SK-N-SH treated with all-trans-retinoic acid at 6 μM for 48 hours (cell line): ENCODE measurements at regions not wholly inside any gene's neighbourhood (a gene's known extent, or its start where the extent isn't known, plus 50 kb on each side); places are given as distances from the start of the nearest gene placed in this dataset.
"Not testable (repeated sequence)": the region's sequence is repeated elsewhere in the genome, so short reads cannot be mapped to it uniquely, and the experiment has no call there.

ENCODE experiments used
- ATAC-seq: fragments of 200-7000 bp; cut with Tn5 transposase; 3 replicates; pipeline ENCODE4 v1.9.1; 2020; ENCODE audit warnings: mild to moderate bottlenecking, moderate library complexity
- ARNTL ChIP-seq: fragments of 450-650 bp; formaldehyde crosslinking; IDR thresholded peaks from 2 replicates; pipeline ENCODE4 v1.5.0; 2020; ENCODE audit warnings: low read depth, mild to moderate bottlenecking, moderate library complexity, borderline replicate concordance
- BACH2 ChIP-seq: fragments of 250-450 bp; sonication (Bioruptor Pico); IDR thresholded peaks from 2 replicates; pipeline ENCODE4 v1.9.0; 2021; ENCODE audit warnings: mild to moderate bottlenecking, borderline replicate concordance
- CSDC2 ChIP-seq: fragments of 250-450 bp; sonication (Bioruptor Pico); IDR thresholded peaks from 2 replicates; pipeline ENCODE4 v1.5.0; 2020; ENCODE audit warnings: mild to moderate bottlenecking, moderate library complexity
- CSRNP3 ChIP-seq: fragments of 250-450 bp; sonication (Bioruptor Pico); IDR thresholded peaks from 2 replicates; pipeline ENCODE4 v1.5.1; 2021; ENCODE audit warnings: mild to moderate bottlenecking, moderate library complexity
- ESRRG ChIP-seq: fragments of 250-450 bp; sonication (Bioruptor Pico); IDR thresholded peaks from 2 replicates; pipeline ENCODE4 v1.6.1; 2021; ENCODE audit warnings: mild to moderate bottlenecking
- ISL1 ChIP-seq: fragments of 250-450 bp; sonication (Bioruptor Pico); IDR thresholded peaks from 2 replicates; pipeline ENCODE4 v2.1.2; 2022; ENCODE audit warnings: mild to moderate bottlenecking, moderate library complexity
- PATZ1 ChIP-seq: fragments of 250-450 bp; sonication (Bioruptor Pico); IDR thresholded peaks from 2 replicates; pipeline ENCODE4 v1.8.0; 2020; ENCODE audit warnings: mild to moderate bottlenecking, moderate library complexity, borderline replicate concordance
- POU6F1 ChIP-seq: fragments of 250-450 bp; sonication (Bioruptor Pico); IDR thresholded peaks from 2 replicates; pipeline ENCODE4 v1.8.0; 2021; ENCODE audit warnings: low read depth, mild to moderate bottlenecking, moderate library complexity, borderline replicate concordance
- PPARA ChIP-seq: fragments of 250-450 bp; sonication (Bioruptor Pico); IDR thresholded peaks from 2 replicates; pipeline ENCODE4 v1.5.0; 2020; ENCODE audit warnings: mild to moderate bottlenecking, borderline replicate concordance
- RARB ChIP-seq: fragments of 250-450 bp; sonication (Bioruptor Pico); IDR thresholded peaks from 2 replicates; pipeline ENCODE4 v1.8.0; 2021; ENCODE audit warnings: mild to moderate bottlenecking, moderate library complexity
- SNAI2 ChIP-seq: fragments of 250-450 bp; sonication (Bioruptor Pico); IDR thresholded peaks from 2 replicates; pipeline ENCODE4 v1.5.0; 2020; ENCODE audit warnings: mild to moderate bottlenecking, moderate library complexity
- TCF4 ChIP-seq: fragments of 250-450 bp; sonication (Bioruptor Pico); IDR thresholded peaks from 2 replicates; pipeline ENCODE4 v1.8.0; 2021; ENCODE audit warnings: mild to moderate bottlenecking, moderate library complexity, borderline replicate concordance
- TOX ChIP-seq: fragments of 250-450 bp; sonication (Bioruptor Pico); IDR thresholded peaks from 2 replicates; pipeline ENCODE4 v1.8.0; 2021; ENCODE audit warnings: mild to moderate bottlenecking, moderate library complexity, borderline replicate concordance
- ZFP3 ChIP-seq: fragments of 250-450 bp; sonication (Bioruptor Pico); IDR thresholded peaks from 2 replicates; pipeline ENCODE4 v1.5.0; 2020; ENCODE audit warnings: mild to moderate bottlenecking, moderate library complexity
- ZNF565 ChIP-seq: fragments of 450-650 bp; formaldehyde crosslinking; conservative IDR thresholded peaks from 2 replicates; pipeline ENCODE4 v1.5.0; 2020; ENCODE audit warnings: low read depth, mild to moderate bottlenecking, moderate library complexity
- ZNF70 ChIP-seq: fragments of 450-650 bp; formaldehyde crosslinking; IDR thresholded peaks from 2 replicates; pipeline ENCODE4 v1.5.0; 2020; ENCODE audit warnings: mild to moderate bottlenecking, moderate library complexity

DNA sequence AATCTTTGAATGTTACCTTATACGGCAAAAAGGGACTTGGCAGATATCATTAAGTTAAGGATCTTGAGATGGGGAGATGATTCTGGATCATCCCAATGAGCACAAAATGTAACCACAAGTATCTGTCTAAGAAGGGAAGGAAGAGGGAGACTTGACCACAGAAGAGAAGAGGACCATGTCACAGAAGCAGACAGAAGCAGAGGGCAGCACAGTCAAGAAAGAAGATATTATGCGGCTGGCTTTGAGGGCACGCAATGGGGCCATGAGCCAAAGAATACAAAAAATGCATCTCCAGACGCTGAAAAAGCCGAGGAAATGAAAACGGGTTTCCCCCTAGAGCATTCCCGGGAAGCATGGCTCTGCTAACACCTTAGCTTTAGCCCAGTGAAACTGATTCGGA, 225.3 kb downstream of the NR2F1-AS1 start:
- no peak for TF ChIP-seq PPARA (CRISPR knock-in tag)
- TF ChIP-seq ZNF70 (CRISPR knock-in tag) = no peak
- no peak for TF ChIP-seq RARB (CRISPR knock-in tag)
- no peak for TF ChIP-seq TCF4 (CRISPR knock-in tag)
- no peak for TF ChIP-seq CSRNP3 (CRISPR knock-in tag)
- TF ChIP-seq ESRRG = no peak
- no peak for TF ChIP-seq POU6F1 (CRISPR knock-in tag)
- TF ChIP-seq ARNTL (CRISPR knock-in tag) = no peak
- no peak for TF ChIP-seq TOX (CRISPR knock-in tag)
- TF ChIP-seq ZNF565 (CRISPR knock-in tag) = no peak
- TF ChIP-seq BACH2 (CRISPR knock-in tag) = no peak
- TF ChIP-seq, all 23 proteins: peak for 0
- ATAC-seq = no peak

- no peak for ATAC-seq
- no peak for TF ChIP-seq ZNF565 (CRISPR knock-in tag)
These were observed 228.8 kb downstream of the NR2F1-AS1 start for GRCh38 chr5:93352186-93352585.

DNA sequence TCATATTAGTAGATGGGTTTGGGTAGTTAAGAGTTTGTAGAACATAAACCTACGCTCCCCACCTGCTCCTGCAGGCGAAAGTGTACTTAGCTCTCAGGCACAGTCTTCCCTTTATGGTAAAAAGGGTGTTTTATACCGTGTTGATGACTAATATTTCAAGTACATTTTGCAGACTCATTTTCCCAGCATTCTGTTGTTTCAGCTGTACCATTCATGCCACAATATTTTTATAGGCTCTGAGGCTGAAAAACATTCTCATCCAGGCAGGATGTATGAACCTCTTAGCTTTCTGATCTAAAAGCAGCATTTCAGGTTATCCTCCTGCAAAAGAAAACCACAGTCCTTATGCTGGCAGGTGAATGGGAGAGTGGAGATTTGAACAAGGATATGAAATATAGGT, 231.4 kb downstream of the NR2F1-AS1 start:
- TF ChIP-seq PATZ1 (CRISPR knock-in tag) (no peak), POU6F1 (CRISPR knock-in tag) (no peak), ISL1 (CRISPR knock-in tag) (no peak), CSRNP3 (CRISPR knock-in tag) (no peak), ARNTL (CRISPR knock-in tag) (no peak), ZFP3 (CRISPR knock-in tag) (no peak), RARB (CRISPR knock-in tag) (no peak)
- TF ChIP-seq, all 23 proteins: peak for 0
- no peak; the same call in 1 of the 3 replicates for ATAC-seq

DNA sequence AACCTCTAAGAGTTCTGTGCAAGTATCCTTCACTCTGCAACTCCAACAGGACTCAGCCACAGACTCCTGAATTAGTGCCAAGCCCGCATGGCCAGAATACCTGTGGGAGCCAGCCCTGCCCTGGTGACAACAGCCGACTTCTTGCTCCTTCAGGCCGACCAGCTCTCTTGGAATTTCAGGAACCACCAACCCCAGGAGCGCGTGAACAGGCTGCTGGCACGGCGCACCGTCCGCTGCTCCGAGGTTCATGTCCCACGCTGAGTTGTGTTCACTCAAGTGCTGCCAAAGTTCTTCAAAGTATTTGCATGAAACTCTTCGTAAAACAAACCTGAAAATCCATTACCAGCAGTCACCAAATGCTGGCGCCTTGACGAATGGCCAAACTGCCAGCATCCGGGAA, 232.8 kb downstream of the NR2F1-AS1 start:
- TF ChIP-seq ZFP3 (CRISPR knock-in tag) (no peak), CSDC2 (CRISPR knock-in tag) (no peak), SNAI2 (CRISPR knock-in tag) (no peak), PATZ1 (CRISPR knock-in tag) (no peak)
- no peak for ATAC-seq

- not testable (repeated sequence) for ATAC-seq
These were observed 234.2 kb downstream of the NR2F1-AS1 start for GRCh38 chr5:93346850-93347249.
